Kidney epithelial cell (primary cell): ENCODE measurements at regions not wholly inside any gene's neighbourhood (a gene's known extent, or its start where the extent isn't known, plus 50 kb on each side); places are given as distances from the start of the nearest gene placed in this dataset.

ENCODE experiments used
- DNase-seq: peaks from one replicate; pipeline ENCODE4 v3.0.0-alpha.2; 2010; ENCODE audit warnings: low read depth
- H3K27me3 ChIP-seq: 2 replicates; pipeline ENCODE4 v1.6.0; 2011; ENCODE audit warnings: low read length; ENCODE audit not compliant: control insufficient read depth, insufficient read depth
- H3K36me3 ChIP-seq: 2 replicates; pipeline ENCODE4 v1.5.1; 2011; ENCODE audit warnings: low read length; ENCODE audit not compliant: control insufficient read depth, insufficient read depth
- H3K4me3 ChIP-seq: 2 replicates; pipeline ENCODE4 v1.5.1; 2011; ENCODE audit warnings: low read depth, mild to moderate bottlenecking, control low read depth, low read length
- CTCF ChIP-seq: IDR thresholded peaks from 2 replicates; pipeline ENCODE4 v1.5.1; 2011; ENCODE audit warnings: mild to moderate bottlenecking, moderate library complexity, low read length, control low read depth, inconsistent platforms; ENCODE audit not compliant: insufficient read depth, poor library complexity, severe bottlenecking

- no peaks in the 10 kb centered on the region for H3K27me3 ChIP-seq
- H3K36me3 ChIP-seq, result no peaks in the 10 kb centered on the region
- no peak for DNase-seq
- no peak for TF ChIP-seq CTCF
- no peak overlapping the region for H3K4me3 ChIP-seq
Measured at GRCh38 chr4:12562021-12562420, 922.1 kb downstream of the RAB28 start.

- peak; percentile 47 for DNase-seq
- TF ChIP-seq CTCF, result no peak
- Histone ChIP-seq H3K36me3 (no peaks in the 10 kb centered on the region), H3K4me3 (no peak overlapping the region), H3K27me3 (no peaks in the 10 kb centered on the region)
Measured at GRCh38 chr4:12555011-12555410, 929.1 kb downstream of the RAB28 start.

GRCh38 chr4:12548678-12549077 lies 935.5 kb downstream of the RAB28 start:
- no peaks in the 10 kb centered on the region for H3K27me3 ChIP-seq
- H3K4me3 ChIP-seq, result no peak overlapping the region
- TF ChIP-seq CTCF, result no peak
- H3K36me3 ChIP-seq, result no peaks in the 10 kb centered on the region
- no peak for DNase-seq

- Histone ChIP-seq H3K4me3 (no peak overlapping the region), H3K27me3 (no peaks in the 10 kb centered on the region), H3K36me3 (no peaks in the 10 kb centered on the region)
- no peak for DNase-seq
- no peak for TF ChIP-seq CTCF
Measured at GRCh38 chr4:12545812-12546211, 938.3 kb downstream of the RAB28 start.

GRCh38 chr4:12538162-12538561 lies 946.0 kb downstream of the RAB28 start:
- Histone ChIP-seq H3K36me3 (no peaks in the 10 kb centered on the region), H3K27me3 (no peaks in the 10 kb centered on the region), H3K4me3 (no peak overlapping the region)
- TF ChIP-seq CTCF, result no peak
- no peak for DNase-seq

- H3K27me3 ChIP-seq, result no peaks in the 10 kb centered on the region
- no peaks in the 10 kb centered on the region for H3K36me3 ChIP-seq
- TF ChIP-seq CTCF, result no peak
- no peak overlapping the region for H3K4me3 ChIP-seq
- DNase-seq, result no peak
Measured at GRCh38 chr4:12534684-12535083, 949.5 kb downstream of the RAB28 start.
